WTC11 (cell line): ENCODE measurements at regions not wholly inside any gene's neighbourhood (a gene's known extent, or its start where the extent isn't known, plus 50 kb on each side); places are given as distances from the start of the nearest gene placed in this dataset.

Experiments used
- ATAC-seq: fragments of 200-7000 bp; cut with Tn5 transposase; 2 replicates; pipeline ENCODE4 v1.10.0; 2021; ENCODE audit warnings: mild to moderate bottlenecking, moderate library complexity
- CTCF ChIA-PET: fragments of 300-600 bp; sonication (Branson Sonifier 250); formaldehyde crosslinking; loops from one replicate; lab custom pipeline; 2021; ENCODE audit warnings: antibody characterized with exemption; lab: Charles Lee
- POLR2A ChIA-PET: fragments of 350-600 bp; sonication (Branson Sonifier 250); formaldehyde crosslinking; loops from one replicate; lab custom pipeline; 2021; ENCODE audit warnings: antibody characterized with exemption; lab: Charles Lee
- DNase-seq: peaks from one replicate; pipeline ENCODE4 v3.0.0; 2021; ENCODE audit warnings: low spot score
- H3K27ac Mint-ChIP-seq: 2 replicates; pipeline ENCODE4 v1.8.0; 2021; ENCODE audit warnings: mixed read lengths
- H3K27me3 Mint-ChIP-seq: 2 replicates; pipeline ENCODE4 v1.8.0; 2021; ENCODE audit warnings: low read depth, mild to moderate bottlenecking, moderate library complexity, mixed read lengths
- H3K36me3 Mint-ChIP-seq: 2 replicates; pipeline ENCODE4 v1.8.0; 2021; ENCODE audit warnings: mixed read lengths
- H3K4me1 Mint-ChIP-seq: 2 replicates; pipeline ENCODE4 v1.8.0; 2022; ENCODE audit warnings: mixed read lengths
- H3K4me3 Mint-ChIP-seq: 2 replicates; pipeline ENCODE4 v1.8.0; 2021; ENCODE audit warnings: mild to moderate bottlenecking, moderate library complexity, mixed read lengths
- H3K9me3 Mint-ChIP-seq: 2 replicates; pipeline ENCODE4 v1.8.0; 2021; ENCODE audit warnings: mixed read lengths
- ATF3 ChIP-seq: sonication (generic); formaldehyde crosslinking; conservative IDR thresholded peaks from 2 replicates; pipeline ENCODE4 v1.8.1; 2022; ENCODE audit warnings: mild to moderate bottlenecking, missing genetic modification reagents
- ATF6 ChIP-seq: sonication (generic); formaldehyde crosslinking; IDR thresholded peaks from 2 replicates; pipeline ENCODE4 v1.8.1; 2023; ENCODE audit warnings: mild to moderate bottlenecking, missing genetic modification reagents
- CDX4 ChIP-seq: fragments of 250-450 bp; sonication (Bioruptor Pico); IDR thresholded peaks from 2 replicates; pipeline ENCODE4 v1.9.0; 2021; ENCODE audit warnings: moderate library complexity, mild to moderate bottlenecking, inconsistent platforms, borderline replicate concordance
- CREB1 ChIP-seq: sonication (generic); formaldehyde crosslinking; IDR thresholded peaks from 2 replicates; pipeline ENCODE4 v1.8.0; 2023; ENCODE audit warnings: mild to moderate bottlenecking, missing genetic modification reagents
- EMX1 ChIP-seq: fragments of 250-450 bp; sonication (Bioruptor Pico); IDR thresholded peaks from 2 replicates; pipeline ENCODE4 v1.8.0; 2021; ENCODE audit warnings: mild to moderate bottlenecking
- ETV6 ChIP-seq: sonication (generic); formaldehyde crosslinking; IDR thresholded peaks from 2 replicates; pipeline ENCODE4 v1.8.1; 2022; ENCODE audit warnings: mild to moderate bottlenecking, missing genetic modification reagents
- FOXK1 ChIP-seq: sonication (generic); formaldehyde crosslinking; IDR thresholded peaks from 2 replicates; pipeline ENCODE4 v1.8.0; 2022; ENCODE audit warnings: mild to moderate bottlenecking, moderate library complexity, missing genetic modification reagents
- FOXP1 ChIP-seq: sonication (generic); formaldehyde crosslinking; IDR thresholded peaks from 2 replicates; pipeline ENCODE4 v1.8.0; 2022; ENCODE audit warnings: missing genetic modification reagents, mild to moderate bottlenecking, moderate library complexity, borderline replicate concordance
- GRHL2 ChIP-seq: fragments of 250-450 bp; sonication (Bioruptor Pico); IDR thresholded peaks from 2 replicates; pipeline ENCODE4 v1.8.0; 2022; ENCODE audit warnings: mild to moderate bottlenecking, moderate library complexity; ENCODE audit not compliant: insufficient replicate concordance, severe bottlenecking
- GTF2I ChIP-seq: fragments of 250-450 bp; sonication (Bioruptor Pico); conservative IDR thresholded peaks from 2 replicates; pipeline ENCODE4 v1.4.0; 2021; ENCODE audit warnings: mild to moderate bottlenecking
- HMGXB4 ChIP-seq: sonication (generic); formaldehyde crosslinking; IDR thresholded peaks from 2 replicates; pipeline ENCODE4 v1.8.1; 2023; ENCODE audit warnings: mild to moderate bottlenecking, moderate library complexity, missing genetic modification reagents
- IRF2 ChIP-seq: sonication (generic); formaldehyde crosslinking; IDR thresholded peaks from 2 replicates; pipeline ENCODE4 v1.8.0; 2022; ENCODE audit warnings: low read depth, missing genetic modification reagents, borderline replicate concordance
- JAZF1 ChIP-seq: fragments of 250-450 bp; sonication (Bioruptor Pico); IDR thresholded peaks from 2 replicates; pipeline ENCODE4 v1.9.0; 2021; ENCODE audit warnings: moderate library complexity, mild to moderate bottlenecking, inconsistent platforms
- MXD4 ChIP-seq: fragments of 250-450 bp; sonication (Bioruptor Pico); IDR thresholded peaks from 2 replicates; pipeline ENCODE4 v1.8.0; 2021; ENCODE audit warnings: mild to moderate bottlenecking, moderate library complexity, borderline replicate concordance
- NFATC4 ChIP-seq: fragments of 250-450 bp; sonication (Bioruptor Pico); IDR thresholded peaks from 2 replicates; pipeline ENCODE4 v1.9.0; 2021; ENCODE audit warnings: mild to moderate bottlenecking
- NFE2L1 ChIP-seq: sonication (generic); formaldehyde crosslinking; IDR thresholded peaks from 2 replicates; pipeline ENCODE4 v1.8.1; 2023; ENCODE audit warnings: missing genetic modification reagents
- NR3C1 ChIP-seq: sonication (generic); formaldehyde crosslinking; conservative IDR thresholded peaks from 2 replicates; pipeline ENCODE4 v1.8.1; 2023; ENCODE audit warnings: low read depth, mild to moderate bottlenecking, missing genetic modification reagents
- OVOL2 ChIP-seq: fragments of 250-450 bp; sonication (Bioruptor Pico); IDR thresholded peaks from 2 replicates; pipeline ENCODE4 v1.9.0; 2021; ENCODE audit warnings: mild to moderate bottlenecking, borderline replicate concordance
- PRRX2 ChIP-seq: fragments of 250-450 bp; sonication (Bioruptor Pico); IDR thresholded peaks from 2 replicates; pipeline ENCODE4 v1.8.0; 2021; ENCODE audit warnings: mild to moderate bottlenecking
- RORB ChIP-seq: fragments of 250-450 bp; sonication (Bioruptor Pico); IDR thresholded peaks from 2 replicates; pipeline ENCODE4 v1.9.0; 2021; ENCODE audit warnings: mild to moderate bottlenecking
- SMAD4 ChIP-seq: sonication (generic); formaldehyde crosslinking; IDR thresholded peaks from 2 replicates; pipeline ENCODE4 v1.8.0; 2022; ENCODE audit warnings: mild to moderate bottlenecking, missing genetic modification reagents
- SP1 ChIP-seq: sonication (generic); formaldehyde crosslinking; conservative IDR thresholded peaks from 2 replicates; pipeline ENCODE4 v1.8.1; 2022; ENCODE audit warnings: missing genetic modification reagents
- STAT6 ChIP-seq: sonication (generic); formaldehyde crosslinking; conservative IDR thresholded peaks from 2 replicates; pipeline ENCODE4 v1.8.1; 2023; ENCODE audit warnings: mild to moderate bottlenecking, low read depth, missing genetic modification reagents, moderate library complexity
- USF1 ChIP-seq: sonication (generic); formaldehyde crosslinking; IDR thresholded peaks from 2 replicates; pipeline ENCODE4 v1.8.0; 2022; ENCODE audit warnings: mild to moderate bottlenecking, missing genetic modification reagents
- ZBTB21 ChIP-seq: sonication (generic); formaldehyde crosslinking; IDR thresholded peaks from 2 replicates; pipeline ENCODE4 v1.8.1; 2023; ENCODE audit warnings: mild to moderate bottlenecking, missing genetic modification reagents, borderline replicate concordance
- ZMAT4 ChIP-seq: fragments of 250-450 bp; sonication (Bioruptor Pico); IDR thresholded peaks from 2 replicates; pipeline ENCODE4 v1.9.0; 2021; ENCODE audit warnings: mild to moderate bottlenecking
- ZNF263 ChIP-seq: sonication (generic); formaldehyde crosslinking; IDR thresholded peaks from 2 replicates; pipeline ENCODE4 v1.8.1; 2022; ENCODE audit warnings: low read depth, mild to moderate bottlenecking, moderate library complexity, missing genetic modification reagents
- ZNF416 ChIP-seq: fragments of 250-450 bp; sonication (Bioruptor Pico); IDR thresholded peaks from 2 replicates; pipeline ENCODE4 v1.9.0; 2021; ENCODE audit warnings: mild to moderate bottlenecking, inconsistent platforms
- ZNF423 ChIP-seq: fragments of 250-450 bp; sonication (Bioruptor Pico); IDR thresholded peaks from 2 replicates; pipeline ENCODE4 v2.1.2; 2022; ENCODE audit warnings: mild to moderate bottlenecking, moderate library complexity
- ZNF671 ChIP-seq: fragments of 250-450 bp; sonication (Bioruptor Pico); IDR thresholded peaks from 2 replicates; pipeline ENCODE4 v1.8.0; 2021; ENCODE audit warnings: mild to moderate bottlenecking

GRCh38 chr11:106378513-106379179, 301.2 kb downstream of the AASDHPPT start:
- ATAC-seq (peak; percentile 36; the same call in 1 of the 2 replicates), DNase-seq (no peak)
- ChIA-PET CTCF (no interaction called here), POLR2A (no interaction called here)
- no peak overlapping the region for H3K4me3 Mint-ChIP-seq
- H3K9me3 Mint-ChIP-seq: no peaks in the 10 kb centered on the region
- no peaks in the 10 kb centered on the region; the same call in 1 of the 2 replicates for H3K27me3 Mint-ChIP-seq
- H3K27ac Mint-ChIP-seq: peak overlapping the region; percentile 30; the same call in 1 of the 2 replicates
- no peaks in the 10 kb centered on the region for H3K36me3 Mint-ChIP-seq
- peaks cover 9% of the 10 kb centered on the region for H3K4me1 Mint-ChIP-seq
- no peak for TF ChIP-seq MXD4 (CRISPR knock-in tag)
- no peak for TF ChIP-seq OVOL2 (CRISPR knock-in tag)
- no peak for TF ChIP-seq SP1
- no peak for TF ChIP-seq ZNF423 (CRISPR knock-in tag)
- TF ChIP-seq NFE2L1 (CRISPR knock-in tag): no peak
- TF ChIP-seq NR3C1 (CRISPR knock-in tag): no peak
- TF ChIP-seq FOXP1 (CRISPR knock-in tag): no peak
- no peak for TF ChIP-seq IRF2 (CRISPR knock-in tag)
- no peak for TF ChIP-seq ZNF263 (CRISPR knock-in tag)
- peak; percentile 64; the same call in 1 of the 2 replicates for TF ChIP-seq ZNF671 (CRISPR knock-in tag)
- no peak for TF ChIP-seq CREB1
- peak; percentile 77; the same call in 1 of the 2 replicates for TF ChIP-seq PRRX2 (CRISPR knock-in tag)
- no peak for TF ChIP-seq STAT6 (CRISPR knock-in tag)
- no peak for TF ChIP-seq ATF3
- no peak for TF ChIP-seq GRHL2
- TF ChIP-seq SMAD4 (CRISPR knock-in tag): no peak
- TF ChIP-seq ATF6 (CRISPR knock-in tag): no peak
- peak; percentile 87 for TF ChIP-seq NFATC4 (CRISPR knock-in tag)
- no peak for TF ChIP-seq ZNF416
- TF ChIP-seq USF1 (CRISPR knock-in tag): no peak
- no peak for TF ChIP-seq GTF2I (CRISPR knock-in tag)
- TF ChIP-seq ZMAT4 (CRISPR knock-in tag): no peak
- TF ChIP-seq CDX4: no peak
- TF ChIP-seq ETV6 (CRISPR knock-in tag): no peak
- TF ChIP-seq EMX1 (CRISPR knock-in tag): peak; percentile 83; the same call in 1 of the 2 replicates
- no peak for TF ChIP-seq HMGXB4 (CRISPR knock-in tag)
- no peak for TF ChIP-seq ZBTB21 (CRISPR knock-in tag)
- TF ChIP-seq JAZF1 (CRISPR knock-in tag): no peak
- TF ChIP-seq RORB (CRISPR knock-in tag): no peak
- TF ChIP-seq FOXK1 (CRISPR knock-in tag): no peak
